Thyroid gland (tissue), 4 donors: ENCODE measurements at regions not wholly inside any gene's neighbourhood (a gene's known extent, or its start where the extent isn't known, plus 50 kb on each side); places are given as distances from the start of the nearest gene placed in this dataset.

ENCODE experiments used
- POLR2A ChIP-seq, 2 donors: fragments of 450-650 bp; IDR thresholded peaks; one replicate each; pipeline ENCODE4 v1.6.1; 2017; ENCODE audit warnings: antibody characterized with exemption in 2 of 2, mild to moderate bottlenecking in 2 of 2, moderate library complexity in 1 of 2
- TF ChIP-seq, protein P1 (sequence below), 6 experiments: fragments of 200-600 bp in 3 of 6; fragments of 450-650 bp in 3 of 6; sonication (generic) in 3 of 6; IDR thresholded peaks; one replicate each; pipeline ENCODE4 v1.5.1; 2016 to 2019; ENCODE audit warnings: antibody characterized with exemption in 6 of 6, mild to moderate bottlenecking in 2 of 6, inconsistent platforms in 1 of 6, moderate library complexity in 1 of 6

- TF ChIP-seq, protein P1, sequence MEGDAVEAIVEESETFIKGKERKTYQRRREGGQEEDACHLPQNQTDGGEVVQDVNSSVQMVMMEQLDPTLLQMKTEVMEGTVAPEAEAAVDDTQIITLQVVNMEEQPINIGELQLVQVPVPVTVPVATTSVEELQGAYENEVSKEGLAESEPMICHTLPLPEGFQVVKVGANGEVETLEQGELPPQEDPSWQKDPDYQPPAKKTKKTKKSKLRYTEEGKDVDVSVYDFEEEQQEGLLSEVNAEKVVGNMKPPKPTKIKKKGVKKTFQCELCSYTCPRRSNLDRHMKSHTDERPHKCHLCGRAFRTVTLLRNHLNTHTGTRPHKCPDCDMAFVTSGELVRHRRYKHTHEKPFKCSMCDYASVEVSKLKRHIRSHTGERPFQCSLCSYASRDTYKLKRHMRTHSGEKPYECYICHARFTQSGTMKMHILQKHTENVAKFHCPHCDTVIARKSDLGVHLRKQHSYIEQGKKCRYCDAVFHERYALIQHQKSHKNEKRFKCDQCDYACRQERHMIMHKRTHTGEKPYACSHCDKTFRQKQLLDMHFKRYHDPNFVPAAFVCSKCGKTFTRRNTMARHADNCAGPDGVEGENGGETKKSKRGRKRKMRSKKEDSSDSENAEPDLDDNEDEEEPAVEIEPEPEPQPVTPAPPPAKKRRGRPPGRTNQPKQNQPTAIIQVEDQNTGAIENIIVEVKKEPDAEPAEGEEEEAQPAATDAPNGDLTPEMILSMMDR (IDR thresholded peaks at IDR 0.05), result no peak
- TF ChIP-seq POLR2A (IDR thresholded peaks at IDR 0.05), result no peak
These were observed 53.6 kb upstream of the C1QTNF9B start for GRCh38 chr13:23950736-23951510.
